Pulmonary artery endothelial cell (primary cell): ENCODE measurements at regions not wholly inside any gene's neighbourhood (a gene's known extent, or its start where the extent isn't known, plus 50 kb on each side); places are given as distances from the start of the nearest gene placed in this dataset.

ENCODE experiments used
- DNase-seq: peaks from one replicate; pipeline ENCODE4 v3.0.0-alpha.2; 2011; ENCODE audit warnings: low read depth, low spot score

- no peak for DNase-seq
Measured at GRCh38 chr2:58535990-58536389, 294.9 kb upstream of the FANCL start.

GRCh38 chr2:58535182-58535581 is 294.1 kb upstream of the FANCL start:
- DNase-seq = no peak

DNA sequence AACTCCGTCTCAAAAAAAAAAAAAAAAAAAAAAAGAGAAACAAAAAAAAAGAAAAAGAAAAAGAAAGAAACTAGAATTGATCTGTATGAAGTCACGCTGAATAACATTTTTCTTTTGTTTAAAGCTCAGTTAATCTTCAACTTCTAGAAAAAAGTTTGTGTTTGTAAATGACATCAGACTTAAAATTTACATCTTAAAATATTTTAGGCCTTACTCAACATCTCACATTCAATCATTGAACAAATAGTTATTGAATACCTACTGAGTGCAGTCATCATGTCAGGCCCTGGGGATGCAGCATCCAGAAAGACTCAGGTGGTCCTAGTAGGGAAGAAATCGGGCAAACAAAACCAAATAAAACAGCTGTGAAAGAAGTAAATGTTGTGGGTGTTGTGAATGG is 292.3 kb upstream of the FANCL start:
- no peak for DNase-seq

GRCh38 chr2:58532641-58533040 is 291.5 kb upstream of the FANCL start:
- DNase-seq = no peak

GRCh38 chr2:58527647-58528046 is 286.5 kb upstream of the FANCL start:
- no peak for DNase-seq

DNA sequence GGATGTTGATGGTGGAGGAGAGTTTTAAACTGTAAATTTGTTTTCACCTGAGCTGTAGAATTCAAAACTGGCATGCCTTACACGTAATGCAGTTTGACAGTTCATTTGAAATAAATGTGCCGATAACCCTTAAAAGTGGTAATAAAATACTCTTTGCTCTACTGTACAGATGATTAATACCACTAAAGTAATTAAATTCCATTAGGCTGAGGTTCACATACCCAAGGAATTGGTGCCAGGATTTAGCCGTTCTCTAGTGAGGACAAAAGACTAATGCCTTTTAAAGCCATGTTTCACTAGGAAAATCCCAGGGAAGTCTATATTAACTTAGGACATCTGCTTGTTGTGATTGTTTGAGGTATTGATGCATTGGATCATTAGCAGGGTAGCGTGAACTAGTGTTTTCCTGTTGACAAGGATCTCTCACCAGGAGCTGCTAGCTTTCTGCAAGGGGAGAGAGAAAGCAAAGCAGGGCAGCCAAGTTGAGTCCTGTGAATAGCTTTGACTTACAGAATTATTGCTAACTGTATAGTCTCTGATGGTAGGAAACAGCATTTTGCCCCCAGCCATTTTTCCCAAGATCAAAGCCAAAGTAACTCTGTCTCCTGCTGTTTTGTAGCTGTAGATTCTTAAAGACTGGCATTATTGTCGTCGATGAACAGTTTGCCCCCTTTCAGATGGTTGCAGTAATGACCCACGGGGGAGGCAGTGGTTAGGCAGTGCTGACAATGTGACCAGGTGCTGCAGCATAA is 280.9 kb upstream of the FANCL start:
- DNase-seq = no peak

DNA sequence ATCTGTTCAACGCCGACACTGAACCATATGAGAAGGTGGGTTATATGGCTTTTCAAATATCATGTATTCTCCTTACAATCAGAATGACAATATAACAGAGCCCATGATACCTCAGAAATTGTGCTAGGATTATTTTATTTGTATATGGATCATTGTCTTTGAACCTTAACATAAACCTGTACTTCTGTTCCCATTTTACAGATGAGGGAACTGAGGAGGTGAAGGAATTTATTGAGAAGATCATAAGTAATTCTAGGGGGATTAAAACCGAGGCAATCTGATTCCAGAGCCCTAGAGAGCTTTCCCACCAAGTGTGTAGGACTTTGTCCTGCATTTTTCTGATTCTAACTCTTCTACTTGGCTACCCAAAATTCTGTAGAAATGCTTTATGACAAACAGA is 279.8 kb upstream of the FANCL start:
- DNase-seq = no peak

- no peak for DNase-seq
Measured at GRCh38 chr2:58517881-58518280, 276.8 kb upstream of the FANCL start.

DNA sequence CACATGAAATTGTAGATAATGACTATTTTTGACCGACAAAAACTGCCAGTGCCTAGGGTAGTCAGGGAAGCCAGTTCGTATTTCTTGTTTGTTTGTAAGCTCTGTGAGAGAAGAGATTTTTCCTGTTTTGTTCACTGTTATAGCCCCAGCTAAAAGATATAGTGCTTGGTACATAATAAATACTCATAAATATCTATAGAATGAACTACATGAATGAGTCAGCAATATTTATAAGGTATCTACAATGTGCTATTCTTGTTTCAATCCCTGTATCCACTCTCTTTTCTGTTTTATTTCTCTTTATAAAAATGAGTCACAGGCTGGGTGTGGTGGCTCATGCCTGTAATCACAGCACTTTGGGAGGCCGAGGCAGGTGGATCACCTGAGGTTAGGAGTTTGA is 275.6 kb upstream of the FANCL start:
- no peak for DNase-seq

- no peak for DNase-seq
Measured at GRCh38 chr2:58515827-58516573, 274.9 kb upstream of the FANCL start.

DNA sequence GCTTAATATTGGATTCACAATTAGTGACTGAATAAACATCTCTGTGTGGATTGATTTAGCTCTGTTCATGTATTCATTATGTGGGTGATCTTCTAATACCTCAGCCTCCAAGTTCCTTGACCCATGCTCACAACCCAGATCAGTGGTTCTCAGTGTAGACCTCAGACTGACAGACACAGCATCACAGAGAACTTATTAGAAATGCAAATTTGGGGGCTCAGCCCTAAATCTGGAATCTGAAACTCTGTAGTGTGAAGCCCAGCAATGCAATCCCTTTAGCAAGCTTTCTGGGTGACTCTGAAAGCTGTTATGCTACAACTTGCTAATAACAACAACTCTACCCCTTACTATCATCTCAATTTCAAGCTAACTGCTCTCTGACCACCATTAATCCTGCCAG is 273.1 kb upstream of the FANCL start:
- no peak for DNase-seq

GRCh38 chr2:58512878-58513277 is 271.8 kb upstream of the FANCL start:
- DNase-seq = no peak

DNA sequence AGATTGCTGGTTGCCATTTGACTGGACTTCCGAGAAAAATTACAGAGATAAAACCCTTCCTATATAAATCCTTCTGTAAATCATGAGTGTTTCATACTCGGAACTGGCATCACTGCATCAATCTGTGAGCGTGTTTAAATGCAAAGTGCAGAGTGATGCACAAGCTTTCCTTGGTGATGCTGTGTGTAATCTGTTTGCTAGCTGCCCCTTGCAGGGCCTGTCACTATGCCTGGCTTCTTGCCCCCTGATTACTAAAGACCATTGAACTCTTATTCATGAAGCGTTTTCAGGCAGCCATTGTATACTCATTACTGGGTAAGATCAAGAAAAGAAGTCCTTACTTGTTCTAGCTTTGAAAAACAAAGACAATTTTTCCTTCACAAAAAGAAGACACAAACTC is 266.9 kb upstream of the FANCL start:
- DNase-seq = no peak

DNA sequence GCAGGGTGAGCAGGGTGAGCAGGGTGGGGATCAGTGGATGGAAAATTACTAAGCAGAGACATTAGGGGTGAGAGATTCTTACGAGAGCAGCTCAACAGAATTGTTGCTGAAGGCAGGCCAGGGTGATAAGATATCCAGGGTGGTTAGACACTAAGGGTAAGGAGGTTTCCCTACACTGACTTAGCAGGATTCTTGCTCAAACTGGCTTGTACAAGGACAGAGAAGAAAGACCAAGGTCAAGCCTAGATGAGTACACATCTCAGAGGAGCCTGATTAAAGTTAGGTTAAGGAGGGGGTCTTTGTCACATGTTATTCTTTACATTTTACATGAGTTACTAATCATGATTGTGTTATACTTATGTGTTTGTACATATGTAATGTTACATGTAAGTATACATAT is 262.8 kb upstream of the FANCL start:
- DNase-seq = no peak

DNA sequence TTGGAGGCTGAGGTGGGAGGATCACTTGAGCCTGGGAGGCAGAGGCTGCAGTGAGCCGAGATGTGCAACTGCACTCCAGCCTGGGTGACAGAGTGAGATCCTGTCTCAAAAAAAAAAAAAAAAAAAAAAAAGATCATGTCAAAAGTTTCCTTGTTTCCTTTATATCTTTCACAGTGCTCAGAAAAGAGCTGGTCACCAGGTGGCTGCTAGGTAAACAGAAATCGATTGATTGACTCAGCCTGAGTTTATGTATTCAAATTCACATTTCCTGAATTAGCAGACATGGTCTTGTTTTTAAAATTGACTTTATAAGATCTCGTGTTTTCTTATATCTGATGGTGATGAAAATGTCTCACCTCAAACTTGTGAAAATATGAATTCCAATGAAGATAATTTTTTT is 261.8 kb upstream of the FANCL start:
- no peak for DNase-seq

DNA sequence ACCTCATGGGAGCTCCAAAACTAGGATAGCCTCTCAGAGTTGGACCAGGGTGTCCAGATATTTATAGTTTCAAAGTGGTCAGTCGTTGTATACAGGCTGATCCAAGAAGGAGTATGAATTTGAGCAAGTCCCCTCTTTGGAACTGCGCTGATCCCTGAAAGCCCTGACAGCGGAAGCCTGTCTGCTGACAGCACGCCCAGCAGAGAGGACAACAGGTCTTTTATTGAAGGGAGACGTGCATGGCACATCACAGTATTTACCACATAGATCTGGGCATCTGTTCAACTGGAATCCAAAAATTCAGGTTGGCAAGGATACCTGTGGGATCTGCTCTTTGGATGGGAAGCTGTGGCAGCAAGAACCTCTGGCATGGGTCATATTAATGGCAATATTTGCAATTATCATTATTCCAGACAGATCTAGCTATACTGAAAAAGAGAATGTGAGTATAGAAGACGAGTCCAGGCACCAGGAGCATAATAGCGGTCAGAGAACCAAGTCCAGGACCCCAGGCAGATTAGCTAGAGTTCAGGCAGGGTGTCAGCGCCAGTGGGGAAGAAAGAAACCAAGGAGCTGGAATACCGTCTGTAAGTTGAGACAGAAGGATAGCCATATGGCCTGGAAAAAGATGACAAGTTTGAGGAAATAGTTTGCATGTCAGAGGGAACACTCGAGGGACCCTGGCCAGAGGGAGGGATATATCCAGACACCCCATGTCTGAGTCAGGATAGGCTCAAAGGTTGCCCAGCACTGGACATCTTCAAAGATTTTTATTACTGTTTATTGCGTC is 260.4 kb upstream of the FANCL start:
- no peak for DNase-seq

- no peak for DNase-seq
Measured at GRCh38 chr2:58497168-58497567, 256.0 kb upstream of the FANCL start.

DNA sequence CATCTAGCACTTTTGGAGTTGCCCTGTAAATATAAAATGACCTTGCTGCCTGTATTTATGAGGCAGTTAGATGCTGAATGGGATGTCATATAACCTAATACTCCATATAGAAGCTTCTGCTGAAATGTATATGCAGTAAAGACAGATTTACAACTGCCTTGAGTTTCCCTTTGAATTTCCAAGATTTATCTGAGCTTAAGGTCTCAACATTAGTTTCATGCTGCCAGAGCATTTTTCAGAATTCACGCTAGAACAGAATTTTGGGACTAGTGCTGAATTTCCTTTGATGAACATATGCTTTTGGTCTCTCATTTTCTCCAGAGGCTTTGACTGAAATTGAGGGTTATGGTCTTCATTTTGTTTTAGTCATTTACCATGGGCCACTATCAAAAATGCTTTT is 254.7 kb upstream of the FANCL start:
- no peak for DNase-seq

DNA sequence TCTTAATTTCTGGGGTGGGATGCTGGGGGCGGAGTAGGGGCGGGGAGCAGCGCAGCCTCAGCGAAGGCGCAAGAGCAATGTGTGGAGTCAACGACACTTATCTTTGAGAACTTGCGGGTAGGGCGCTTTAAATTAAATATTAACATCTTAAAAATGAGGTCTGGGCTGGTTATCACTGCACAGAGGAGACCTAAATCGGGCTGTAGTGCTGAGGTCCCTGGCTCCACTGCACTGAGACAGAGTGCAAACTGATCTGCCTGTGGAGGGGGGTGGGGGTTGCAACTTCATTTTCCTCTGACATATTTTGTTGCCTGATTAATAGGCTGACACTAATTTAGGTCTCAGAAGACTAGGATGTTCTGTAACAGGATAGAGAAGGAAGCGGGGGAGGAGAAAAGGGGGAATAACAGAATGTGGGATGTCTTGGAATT is 253.0 kb upstream of the FANCL start:
- DNase-seq = no peak

GRCh38 chr2:58484629-58485028 is 243.5 kb upstream of the FANCL start:
- DNase-seq = no peak

DNA sequence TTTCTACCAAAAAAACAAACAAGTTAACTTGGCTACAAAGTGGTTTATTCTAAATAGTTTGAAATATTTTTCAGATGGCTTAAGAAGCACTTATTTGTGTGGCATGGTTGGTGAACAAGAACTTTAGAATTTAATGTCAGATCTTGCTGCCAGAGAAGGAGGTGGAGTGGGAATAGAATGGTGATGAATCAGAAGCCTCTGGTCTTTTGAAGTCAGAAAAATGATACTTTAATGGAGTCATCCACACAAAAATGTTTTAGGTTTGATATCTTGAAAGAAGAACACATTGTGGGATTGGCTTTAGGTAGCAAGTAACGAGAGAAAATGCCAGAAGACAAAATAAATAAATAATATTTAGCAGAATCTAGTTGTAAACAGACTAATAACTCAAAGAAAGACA is 243.1 kb upstream of the FANCL start:
- DNase-seq = no peak

DNA sequence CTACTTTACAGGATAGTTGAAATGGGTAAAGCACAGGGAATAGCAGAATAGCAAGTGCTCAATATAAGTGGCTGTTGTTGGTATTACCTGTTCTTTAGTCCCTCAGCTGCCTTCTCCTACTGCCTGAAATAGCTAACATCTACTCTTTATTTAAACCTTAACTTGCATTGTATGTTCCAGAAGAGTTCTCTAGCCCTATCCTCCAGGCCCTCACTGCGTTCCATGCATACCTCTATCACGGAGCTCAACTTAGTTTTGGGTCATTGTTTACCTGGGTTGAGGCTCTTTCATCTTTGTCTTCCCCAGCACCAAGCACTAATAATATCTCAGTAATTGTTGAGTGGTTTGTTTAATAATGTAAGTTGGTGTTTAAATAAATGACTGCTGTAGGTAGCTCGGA is 242.2 kb upstream of the FANCL start:
- no peak for DNase-seq
